Subcutaneous abdominal adipose tissue (tissue), 5 donors: ENCODE measurements at regions not wholly inside any gene's neighbourhood (a gene's known extent, or its start where the extent isn't known, plus 50 kb on each side); places are given as distances from the start of the nearest gene placed in this dataset.

Experiments
- H3K27ac ChIP-seq: one replicate; pipeline ENCODE4 v1.7.0; 2013; ENCODE audit warnings: low read depth, mild to moderate bottlenecking, inconsistent platforms, low read length, moderate library complexity
- H3K27me3 ChIP-seq, 5 donors: one replicate each; pipeline ENCODE4 v1.7.0; 2013; ENCODE audit warnings: low read length in 5 of 5, inconsistent platforms in 1 of 5; ENCODE audit not compliant: control insufficient read depth in 5 of 5, insufficient read depth in 4 of 5
- H3K36me3 ChIP-seq, 5 donors: one replicate each; pipeline ENCODE4 v1.7.0; 2013; ENCODE audit warnings: low read length in 5 of 5; ENCODE audit not compliant: control insufficient read depth in 5 of 5, insufficient read depth in 5 of 5
- H3K4me1 ChIP-seq, 5 donors: one replicate each; pipeline ENCODE4 v1.7.0; 2013; ENCODE audit warnings: low read length in 5 of 5, mild to moderate bottlenecking in 3 of 5, moderate library complexity in 1 of 5; ENCODE audit not compliant: control insufficient read depth in 5 of 5, insufficient read depth in 5 of 5
- H3K4me3 ChIP-seq, 5 donors: one replicate each; pipeline ENCODE4 v1.7.0; 2013; ENCODE audit warnings: low read length in 5 of 5, low read depth in 1 of 5
- H3K9ac ChIP-seq, 5 donors: one replicate each; pipeline ENCODE4 v1.7.0; 2013; ENCODE audit warnings: low read length in 5 of 5, mild to moderate bottlenecking in 4 of 5, moderate library complexity in 3 of 5
- H3K9me3 ChIP-seq, 5 donors: one replicate each; pipeline ENCODE4 v1.7.0; 2013; ENCODE audit warnings: low read length in 5 of 5; ENCODE audit not compliant: control insufficient read depth in 5 of 5
- donor health status: healthy.
- donor health status: healthy.
- donor health status: healthy.
- donor health status: healthy.
- donor health status: healthy.

DNA sequence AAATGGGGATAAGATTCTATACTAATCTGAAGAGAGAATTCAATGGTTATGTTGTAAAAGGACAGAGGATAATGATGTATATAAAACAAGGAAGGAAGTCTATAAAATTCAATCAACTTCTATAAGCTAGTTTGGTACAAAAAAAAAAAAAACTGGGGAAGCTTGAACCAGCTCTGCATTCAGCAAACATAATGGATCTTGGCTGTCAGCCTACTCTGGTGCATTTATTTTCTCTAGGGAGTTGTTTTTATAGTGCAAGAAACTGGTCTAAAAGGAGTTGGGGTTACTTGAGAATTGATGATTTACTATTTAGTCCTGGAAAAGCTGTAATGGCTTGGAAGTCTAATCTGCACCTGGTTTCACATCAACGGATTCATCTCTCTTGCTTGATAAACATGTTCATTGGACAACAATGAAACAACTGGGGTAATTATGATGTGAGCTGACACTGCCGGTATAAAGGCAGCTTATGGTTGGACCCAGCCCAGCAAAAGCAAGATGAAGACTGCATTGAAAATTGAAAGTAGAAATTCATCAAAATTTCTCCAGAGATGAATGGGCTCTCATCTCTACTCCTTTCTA, 199.4 kb upstream of the NRIP1 start:
- Histone ChIP-seq H3K27ac (no peak overlapping the region), H3K4me1 (no peaks in the 10 kb centered on the region), H3K9me3 (no peaks in the 10 kb centered on the region), H3K27me3 (no peaks in the 10 kb centered on the region), H3K9ac (no peak overlapping the region), H3K4me3 (no peak overlapping the region), H3K36me3 (no peaks in the 10 kb centered on the region)

DNA sequence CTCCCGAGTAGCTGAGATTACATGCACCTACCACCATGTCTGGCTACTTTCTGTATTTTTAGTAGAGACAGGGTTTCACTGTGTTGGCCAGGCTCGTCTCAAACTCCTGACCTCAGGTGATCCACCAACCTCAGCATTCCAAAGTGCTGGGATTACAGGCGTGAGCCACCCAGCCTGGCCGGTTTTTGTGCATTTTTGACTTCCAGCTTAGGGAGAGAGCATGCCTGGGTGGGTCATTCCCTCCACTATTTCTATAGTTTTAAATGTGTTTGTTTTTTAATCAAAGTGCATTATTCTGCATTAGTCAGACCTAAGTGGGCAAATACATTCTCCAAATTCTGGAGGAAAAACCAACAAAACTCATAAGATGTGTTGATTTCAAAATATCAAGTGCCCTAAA, 207.4 kb upstream of the NRIP1 start:
- no peak overlapping the region for H3K9ac ChIP-seq
- no peaks in the 10 kb centered on the region for H3K27me3 ChIP-seq
- H3K27ac ChIP-seq, result peak overlapping the region; percentile 31
- H3K4me3 ChIP-seq, result no peak overlapping the region
- no peaks in the 10 kb centered on the region for H3K36me3 ChIP-seq
- H3K4me1 ChIP-seq, result peaks cover 0 to 27% (median 5%) of the 10 kb centered on the region in 5 donors
- no peaks in the 10 kb centered on the region for H3K9me3 ChIP-seq

DNA sequence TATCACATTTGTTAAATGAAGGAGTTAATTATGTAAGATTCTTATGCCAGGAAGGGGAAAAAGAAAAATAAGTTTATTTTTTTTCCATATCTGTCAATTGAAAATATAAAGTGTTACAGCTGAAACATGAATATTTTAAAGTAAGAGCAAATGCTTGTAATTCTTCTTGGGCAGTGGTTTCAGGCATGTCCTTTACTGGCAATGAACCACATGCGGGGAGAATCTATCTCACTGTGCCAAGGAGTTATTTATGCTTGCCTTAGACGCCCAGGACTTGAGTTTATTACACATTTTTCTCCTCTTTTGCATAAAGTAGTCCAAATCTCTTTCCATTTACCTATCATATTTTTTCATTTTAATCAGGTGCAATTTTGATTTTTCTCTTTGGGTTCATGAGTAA, 207.8 kb upstream of the NRIP1 start:
- H3K36me3 ChIP-seq, result no peaks in the 10 kb centered on the region
- no peaks in the 10 kb centered on the region for H3K9me3 ChIP-seq
- H3K27ac ChIP-seq, result peak overlapping the region; percentile 31
- H3K27me3 ChIP-seq, result no peaks in the 10 kb centered on the region
- no peak overlapping the region for H3K4me3 ChIP-seq
- H3K4me1 ChIP-seq, result peaks cover 0 to 28% (median 5%) of the 10 kb centered on the region in 5 donors
- no peak overlapping the region for H3K9ac ChIP-seq

DNA sequence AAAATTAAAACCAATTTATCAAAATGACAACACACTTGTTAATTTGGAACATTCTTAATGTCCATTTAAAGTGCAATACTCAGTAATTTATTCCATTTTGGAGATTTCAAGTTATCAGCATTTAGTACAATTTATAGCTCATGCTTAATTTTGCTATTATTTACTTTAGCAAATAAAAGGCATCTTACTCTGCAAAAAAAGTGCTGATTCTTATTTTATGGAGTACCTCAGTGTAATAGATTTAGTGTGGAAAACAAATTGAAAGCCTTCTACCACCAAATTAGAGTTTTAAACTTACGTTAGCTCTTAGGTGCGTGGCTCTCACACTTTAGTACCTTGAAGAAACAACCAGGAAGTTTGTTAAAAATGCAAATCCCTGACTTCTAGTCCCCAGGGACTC, 208.4 kb upstream of the NRIP1 start:
- Histone ChIP-seq H3K27me3 (no peaks in the 10 kb centered on the region), H3K9me3 (no peaks in the 10 kb centered on the region), H3K36me3 (no peaks in the 10 kb centered on the region), H3K9ac (no peak overlapping the region), H3K4me3 (no peak overlapping the region), H3K4me1 (peaks cover 0 to 34% (median 5%) of the 10 kb centered on the region in 5 donors), H3K27ac (no peak overlapping the region)

DNA sequence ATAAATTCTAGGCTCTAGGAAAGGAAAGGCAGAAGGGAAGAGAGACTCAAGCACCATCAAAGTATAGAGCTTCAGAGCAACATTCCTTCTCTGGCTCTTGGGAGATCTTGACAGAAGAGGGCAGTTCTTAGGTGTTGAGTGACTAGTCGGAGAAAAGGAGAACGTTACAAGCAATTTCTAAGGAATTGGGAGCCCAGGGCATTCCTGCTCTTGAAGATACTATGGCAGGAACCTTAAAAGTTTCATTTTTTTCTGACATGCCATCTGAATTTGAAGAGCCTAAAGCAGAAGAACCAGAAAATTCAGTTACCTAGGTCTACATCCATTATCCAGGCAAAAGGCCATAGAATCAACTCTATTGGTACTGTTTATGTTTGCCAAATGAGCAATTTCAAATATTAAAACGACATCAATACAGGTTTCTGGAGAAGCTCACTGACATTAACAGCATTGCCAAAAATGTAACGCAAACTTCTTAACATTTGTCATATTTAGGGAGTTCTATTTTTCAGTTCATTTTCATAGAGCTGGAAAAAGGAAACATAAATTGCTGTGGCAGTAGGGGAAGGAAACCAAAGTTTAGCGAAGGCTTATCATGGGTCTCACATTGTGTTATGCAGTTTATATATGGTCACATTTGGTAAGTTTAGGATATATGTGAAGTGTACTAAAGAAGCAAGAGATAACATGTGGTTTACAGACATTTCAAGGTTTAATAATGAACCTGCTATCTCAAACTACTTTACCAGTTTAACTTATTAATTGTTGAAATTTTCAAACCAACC, 210.1 kb upstream of the NRIP1 start:
- no peaks in the 10 kb centered on the region for H3K36me3 ChIP-seq
- H3K9ac ChIP-seq, result no peak overlapping the region
- no peaks in the 10 kb centered on the region for H3K9me3 ChIP-seq
- H3K4me3 ChIP-seq, result no peak overlapping the region
- H3K27ac ChIP-seq, result peak overlapping the region; percentile 70
- H3K4me1 ChIP-seq, result peaks cover 0 to 39% (median 5%) of the 10 kb centered on the region in 5 donors
- H3K27me3 ChIP-seq, result no peaks in the 10 kb centered on the region

DNA sequence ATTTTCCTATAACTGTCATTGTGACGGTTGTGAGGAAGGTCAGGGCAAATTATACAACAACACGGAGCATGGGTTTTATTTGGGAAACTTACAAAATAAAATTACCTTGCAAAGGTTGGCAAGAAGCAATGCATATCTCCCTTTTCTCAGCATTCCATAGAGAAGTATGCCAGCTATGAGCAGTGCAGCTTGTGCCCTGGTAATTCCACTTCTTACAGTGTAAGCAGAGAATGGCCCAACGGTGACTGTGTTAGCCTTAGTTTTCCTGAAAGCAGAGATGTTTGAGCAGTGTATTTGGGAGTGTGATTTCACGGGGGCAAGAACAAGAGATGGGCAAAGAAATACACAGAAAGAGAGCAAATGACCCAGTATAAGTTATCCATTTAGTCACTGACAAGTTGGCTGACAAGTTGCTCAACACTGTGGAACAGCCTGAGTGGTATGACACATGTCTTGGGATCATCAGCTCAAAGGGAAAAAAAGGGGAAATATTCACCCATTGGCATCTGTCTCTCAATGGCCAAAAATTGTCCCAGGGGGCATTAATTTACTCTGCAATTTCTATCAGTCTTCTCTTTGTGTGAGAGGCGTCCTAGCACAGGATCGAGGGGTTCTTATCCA, 210.9 kb upstream of the NRIP1 start:
- Histone ChIP-seq H3K27ac (peak overlapping the region; percentile 70), H3K4me3 (no peak overlapping the region), H3K4me1 (peaks cover 0 to 39% (median 5%) of the 10 kb centered on the region in 5 donors), H3K36me3 (no peaks in the 10 kb centered on the region), H3K9ac (no peak overlapping the region), H3K27me3 (no peaks in the 10 kb centered on the region), H3K9me3 (peaks cover 0 to under 1% (median under 1%) of the 10 kb centered on the region in 5 donors)

DNA sequence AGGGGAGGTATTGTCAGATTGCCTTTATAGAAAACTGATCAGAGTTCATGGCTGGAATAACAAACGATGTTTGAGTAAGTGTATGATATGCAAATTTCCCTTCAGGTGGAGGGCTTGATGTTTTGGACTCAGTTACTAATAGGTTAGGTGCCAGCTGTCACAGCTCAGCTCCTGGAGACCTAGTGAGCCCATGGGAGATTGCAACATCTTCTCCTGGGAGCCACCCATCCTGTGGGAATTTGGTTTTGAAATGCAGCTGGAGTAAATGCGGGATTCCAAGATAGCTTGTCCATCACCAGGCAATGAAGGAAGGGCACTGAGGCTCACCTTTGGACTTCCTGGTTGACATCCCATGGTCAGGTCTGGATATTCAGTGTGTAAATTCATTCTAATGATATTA, 211.4 kb upstream of the NRIP1 start:
- H3K27me3 ChIP-seq, result no peaks in the 10 kb centered on the region
- no peaks in the 10 kb centered on the region for H3K36me3 ChIP-seq
- H3K4me1 ChIP-seq, result peaks cover 0 to 39% (median 5%) of the 10 kb centered on the region in 5 donors
- H3K9me3 ChIP-seq, result peaks cover 0 to 6% (median 3%) of the 10 kb centered on the region in 5 donors
- no peak overlapping the region for H3K4me3 ChIP-seq
- no peak overlapping the region for H3K9ac ChIP-seq
- H3K27ac ChIP-seq, result peak overlapping the region; percentile 70

DNA sequence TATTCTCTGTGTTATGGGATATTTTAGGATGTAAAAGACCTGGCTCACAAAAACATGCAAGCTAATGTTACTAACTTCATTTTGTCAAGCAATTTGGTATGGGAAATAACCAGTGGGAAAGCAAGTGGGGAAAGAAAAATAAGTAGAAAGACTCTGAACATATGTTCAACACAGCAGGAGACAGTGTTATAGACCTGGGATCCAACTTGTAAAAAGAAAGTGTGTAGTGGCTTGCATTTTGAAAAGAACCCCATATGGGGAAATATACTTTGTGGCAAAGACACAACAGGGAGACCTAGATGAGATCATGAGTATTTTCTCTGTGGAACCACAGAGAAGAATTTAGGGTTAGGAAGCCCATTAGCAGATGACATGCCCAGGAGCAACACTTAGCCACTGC, 212.7 kb upstream of the NRIP1 start:
- Histone ChIP-seq H3K4me1 (peaks cover 0 to 35% (median 5%) of the 10 kb centered on the region in 5 donors), H3K9me3 (peaks cover 0 to 8% (median 4%) of the 10 kb centered on the region in 5 donors), H3K36me3 (no peaks in the 10 kb centered on the region), H3K27me3 (no peaks in the 10 kb centered on the region), H3K4me3 (no peak overlapping the region), H3K27ac (no peak overlapping the region), H3K9ac (no peak overlapping the region)

DNA sequence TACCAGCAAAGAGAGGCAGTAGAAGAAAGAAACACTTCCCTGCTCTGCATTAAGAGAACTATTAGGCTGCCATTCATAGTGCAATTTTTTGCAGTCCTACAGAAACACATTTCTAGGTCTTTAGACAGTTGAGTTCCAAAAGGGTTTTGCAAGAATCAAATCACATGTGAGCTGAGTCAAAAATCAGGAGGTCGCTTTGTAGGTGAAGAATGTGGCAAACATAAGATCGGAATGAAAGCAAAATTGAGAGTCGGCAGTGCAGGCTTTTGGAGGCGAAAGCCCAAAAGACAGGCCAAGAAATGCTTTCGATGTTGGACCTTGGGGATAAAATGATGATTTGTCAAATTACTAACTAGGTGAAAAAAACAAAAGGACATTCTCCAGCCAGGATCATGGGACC, 213.5 kb upstream of the NRIP1 start:
- H3K27ac ChIP-seq, result peak overlapping the region; percentile 6
- no peak overlapping the region for H3K4me3 ChIP-seq
- peaks cover 0 to 28% (median 5%) of the 10 kb centered on the region in 5 donors for H3K4me1 ChIP-seq
- no peaks in the 10 kb centered on the region for H3K27me3 ChIP-seq
- H3K36me3 ChIP-seq, result no peaks in the 10 kb centered on the region
- H3K9me3 ChIP-seq, result peaks cover 0 to 8% (median 4%) of the 10 kb centered on the region in 5 donors
- H3K9ac ChIP-seq, result no peak overlapping the region

DNA sequence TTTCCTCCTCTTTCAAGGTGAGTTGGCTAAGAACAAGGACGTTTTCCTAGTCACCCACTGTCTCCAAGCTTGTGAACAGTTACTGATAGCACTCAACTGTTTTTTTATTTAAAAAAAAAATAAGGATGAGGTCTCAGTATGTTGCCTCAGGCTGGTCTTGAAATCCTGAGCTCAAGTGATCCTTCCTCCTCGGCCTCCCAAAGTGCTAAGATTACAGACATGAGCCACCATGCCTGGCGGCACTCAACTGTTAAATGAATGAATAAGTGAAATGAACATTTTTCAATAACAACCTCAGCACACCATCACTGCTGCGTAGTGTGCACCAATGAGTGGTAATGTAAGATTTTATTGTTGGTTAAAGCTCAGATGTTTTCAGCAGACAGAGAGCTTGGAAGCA, 214.1 kb upstream of the NRIP1 start:
- no peaks in the 10 kb centered on the region for H3K27me3 ChIP-seq
- H3K4me1 ChIP-seq, result peaks cover 0 to 28% (median 5%) of the 10 kb centered on the region in 5 donors

More for the DNA sequence above, 214.1 kb upstream of the NRIP1 start:
- no peak overlapping the region for H3K27ac ChIP-seq
- H3K9me3 ChIP-seq, result peaks cover 0 to 8% (median 4%) of the 10 kb centered on the region in 5 donors
- no peak overlapping the region for H3K4me3 ChIP-seq
- H3K9ac ChIP-seq, result no peak overlapping the region
- H3K36me3 ChIP-seq, result no peaks in the 10 kb centered on the region
